Stomach (tissue), 8 donors: ENCODE measurements at regions not wholly inside any gene's neighbourhood (a gene's known extent, or its start where the extent isn't known, plus 50 kb on each side); places are given as distances from the start of the nearest gene placed in this dataset.

Experiments used
- DNase-seq, 2 donors: peaks; one replicate each; pipeline versions ENCODE4 v3.0.0 to v3.0.0-alpha.2; 2013 to 2019
- H3K27ac ChIP-seq, 5 donors: fragments of 200-600 bp in 4 of 5; sonication (generic) in 4 of 5; one replicate each; pipeline ENCODE4 v1.5.1; 2013 to 2019; ENCODE audit warnings: mild to moderate bottlenecking in 1 of 5, moderate library complexity in 1 of 5
- H3K27me3 ChIP-seq, 3 donors: fragments of 200-600 bp; sonication (generic); one replicate each; pipeline ENCODE4 v1.5.1; 2017 to 2019; ENCODE audit warnings: mixed run types in 1 of 3
- H3K36me3 ChIP-seq, 4 donors: fragments of 200-600 bp; sonication (generic); 1 replicate in 3 of 4; 2 replicates in 1 of 4; pipeline ENCODE4 v1.5.1; 2016 to 2019
- H3K4me1 ChIP-seq, 4 donors: fragments of 200-600 bp; sonication (generic); one replicate each; pipeline ENCODE4 v1.5.1; 2016 to 2019
- H3K4me3 ChIP-seq, 4 donors: fragments of 200-600 bp; sonication (generic) in 3 of 4; one replicate each; pipeline ENCODE4 v1.5.1; 2016 to 2019; ENCODE audit warnings: mild to moderate bottlenecking in 1 of 4
- H3K9me3 ChIP-seq, 4 donors: fragments of 200-600 bp; sonication (generic); one replicate each; pipeline ENCODE4 v1.5.1; 2016 to 2019
- CTCF ChIP-seq, 7 experiments: fragments of 450-650 bp in 4 of 7; fragments of 200-600 bp in 3 of 7; sonication (generic) in 3 of 7; IDR thresholded peaks; one replicate each; pipeline ENCODE4 v1.5.1; 2016 to 2019; ENCODE audit warnings: antibody characterized with exemption in 7 of 7, control low read depth in 2 of 7, mild to moderate bottlenecking in 1 of 7
- EP300 ChIP-seq: sonication (generic); formaldehyde crosslinking; IDR thresholded peaks from one replicate; pipeline ENCODE4 v1.6.1; 2017; ENCODE audit warnings: antibody characterized with exemption
- POLR2A ChIP-seq, 4 donors: fragments of 450-650 bp; IDR thresholded peaks; one replicate each; pipeline ENCODE4 v1.6.1; 2016; ENCODE audit warnings: antibody characterized with exemption in 4 of 4, control low read depth in 2 of 4, mild to moderate bottlenecking in 1 of 4, moderate library complexity in 1 of 4
- POLR2AphosphoS5 ChIP-seq, 3 donors: sonication (generic); formaldehyde crosslinking; IDR thresholded peaks; one replicate each; pipeline ENCODE4 v1.6.1; 2016; ENCODE audit warnings: antibody characterized with exemption in 3 of 3
- WGBS, 5 donors: extraction: QIAGEN DNeasy Blood & Tissue Kit in 3 of 5; methylation state at CpG; one replicate each; pipeline versions ENCODE4 v1.1.5 to v1.1.7; 2013 to 2018; 5-methylcytosine and 5-hydroxymethylcytosine counted together
- intact Hi-C: fragments of 100-400 bp; cut with DNase I; formaldehyde crosslinking; loops from one replicate; pipeline ENCODE4 v1.15.1; 2023; ENCODE audit warnings: low total_unique reads
- donor health status: healthy with polysubstance abuse.
- donor health status: Bipolar disorder and iron deficiency.
- donor health status: healthy.

GRCh38 chr11:128198216-128198772 is 389.1 kb downstream of the ETS1 start:
- intact Hi-C loops: no loop called here
- Histone ChIP-seq H3K36me3 (no peaks in the 10 kb centered on the region), H3K4me1 (peaks cover 0 to 10% (median 0%) of the 10 kb centered on the region in 4 donors), H3K9me3 (no peaks in the 10 kb centered on the region), H3K27ac (no peak overlapping the region), H3K4me3 (no peak overlapping the region), H3K27me3 (no peaks in the 10 kb centered on the region)
- no peak for DNase-seq
- TF ChIP-seq CTCF (IDR thresholded peaks at IDR 0.05) (no peak), EP300 (no peak), POLR2AphosphoS5 (IDR thresholded peaks at IDR 0.05) (no peak), POLR2A (IDR thresholded peaks at IDR 0.05) (no peak)
- WGBS, 5 donors: 73 to 80% (median 80%) methylated on average over 2 of the region's 2 CpGs

- DNase-seq: no peak
- H3K36me3 ChIP-seq: no peaks in the 10 kb centered on the region
- H3K27ac ChIP-seq: no peak overlapping the region
- H3K4me1 ChIP-seq: peaks cover 0 to 10% (median 0%) of the 10 kb centered on the region in 4 donors
- intact Hi-C loops: no loop called here
- no peak overlapping the region for H3K4me3 ChIP-seq
- H3K9me3 ChIP-seq: no peaks in the 10 kb centered on the region
- H3K27me3 ChIP-seq: no peaks in the 10 kb centered on the region
- TF ChIP-seq POLR2A (IDR thresholded peaks at IDR 0.05): no peak
- TF ChIP-seq POLR2AphosphoS5 (IDR thresholded peaks at IDR 0.05): no peak
- TF ChIP-seq EP300: no peak
- no peak for TF ChIP-seq CTCF (IDR thresholded peaks at IDR 0.05)
Measured at GRCh38 chr11:128196235-128196634, 391.1 kb downstream of the ETS1 start.

GRCh38 chr11:128195756-128196155 is 391.6 kb downstream of the ETS1 start:
- H3K27ac ChIP-seq: no peak overlapping the region
- peaks cover 0 to 10% (median 0%) of the 10 kb centered on the region in 4 donors for H3K4me1 ChIP-seq
- WGBS, 5 donors: 43 to 58% (median 45%) methylated on average over 1 of the region's 1 CpG
- H3K4me3 ChIP-seq: no peak overlapping the region
- TF ChIP-seq POLR2AphosphoS5 (IDR thresholded peaks at IDR 0.05): no peak
- TF ChIP-seq EP300: no peak
- no peaks in the 10 kb centered on the region for H3K9me3 ChIP-seq
- intact Hi-C loops: no loop called here
- H3K36me3 ChIP-seq: no peaks in the 10 kb centered on the region
- no peaks in the 10 kb centered on the region for H3K27me3 ChIP-seq
- no peak for DNase-seq

GRCh38 chr11:128195057-128195751 is 392.2 kb downstream of the ETS1 start:
- H3K4me1 ChIP-seq: peaks cover 0 to 10% (median 0%) of the 10 kb centered on the region in 4 donors
- no peaks in the 10 kb centered on the region for H3K9me3 ChIP-seq
- WGBS, 5 donors: 48 to 64% (median 51%) methylated on average over 6 of the region's 6 CpGs
- no peak overlapping the region for H3K4me3 ChIP-seq
- TF ChIP-seq POLR2A (IDR thresholded peaks at IDR 0.05): no peak
- TF ChIP-seq POLR2AphosphoS5 (IDR thresholded peaks at IDR 0.05): no peak
- TF ChIP-seq EP300: no peak
- TF ChIP-seq CTCF (IDR thresholded peaks at IDR 0.05): no peak
- DNase-seq: peak in 1 of 2 donors; percentile 72
- no peak overlapping the region for H3K27ac ChIP-seq
- H3K27me3 ChIP-seq: no peaks in the 10 kb centered on the region
- intact Hi-C loops: no loop called here
- H3K36me3 ChIP-seq: no peaks in the 10 kb centered on the region

GRCh38 chr11:128194216-128194615 is 393.1 kb downstream of the ETS1 start:
- Histone ChIP-seq H3K27me3 (no peaks in the 10 kb centered on the region), H3K4me1 (peaks cover 0 to 10% (median 0%) of the 10 kb centered on the region in 4 donors), H3K36me3 (no peaks in the 10 kb centered on the region), H3K27ac (no peak overlapping the region), H3K4me3 (no peak overlapping the region), H3K9me3 (no peaks in the 10 kb centered on the region)
- TF ChIP-seq POLR2A (IDR thresholded peaks at IDR 0.05) (peak in 1 of 4 donors; percentile 23), CTCF (IDR thresholded peaks at IDR 0.05) (no peak)
- DNase-seq: no peak
- intact Hi-C loops: no loop called here
